Ishikawa (cell line): ENCODE measurements at regions not wholly inside any gene's neighbourhood (a gene's known extent, or its start where the extent isn't known, plus 50 kb on each side); places are given as distances from the start of the nearest gene placed in this dataset.

ENCODE experiments used
- CEBPB ChIP-seq: IDR thresholded peaks from 2 replicates; pipeline ENCODE4 v1.6.1; 2012
- CREB1 ChIP-seq: IDR thresholded peaks from 2 replicates; pipeline ENCODE4 v1.6.1; 2012; ENCODE audit warnings: low read depth
- EGR1 ChIP-seq: IDR thresholded peaks from 2 replicates; pipeline ENCODE4 v1.6.1; 2012
- EP300 ChIP-seq: IDR thresholded peaks from 2 replicates; pipeline ENCODE4 v1.6.1; 2012; ENCODE audit warnings: borderline replicate concordance
- FOXM1 ChIP-seq: IDR thresholded peaks from 2 replicates; pipeline ENCODE4 v1.6.1; 2012; ENCODE audit warnings: low read depth, borderline replicate concordance
- MAX ChIP-seq: IDR thresholded peaks from 2 replicates; pipeline ENCODE4 v1.6.1; 2012
- NFIC ChIP-seq: IDR thresholded peaks from 2 replicates; pipeline ENCODE4 v1.6.1; 2012
- RAD21 ChIP-seq: IDR thresholded peaks from 2 replicates; pipeline ENCODE4 v1.6.1; 2012; ENCODE audit warnings: low read depth
- REST ChIP-seq: IDR thresholded peaks from 2 replicates; pipeline ENCODE4 v1.6.1; 2012; ENCODE audit warnings: low read depth, mild to moderate bottlenecking
- TAF1 ChIP-seq: IDR thresholded peaks from 2 replicates; pipeline ENCODE4 v1.6.1; 2012; ENCODE audit warnings: low read depth, mild to moderate bottlenecking
- TCF12 ChIP-seq: IDR thresholded peaks from 2 replicates; pipeline ENCODE4 v1.6.1; 2012; ENCODE audit warnings: low read depth
- TEAD4 ChIP-seq: IDR thresholded peaks from 2 replicates; pipeline ENCODE4 v1.6.1; 2012
- USF1 ChIP-seq: IDR thresholded peaks from 2 replicates; pipeline ENCODE4 v1.6.1; 2012
- YY1 ChIP-seq: IDR thresholded peaks from 2 replicates; pipeline ENCODE4 v1.6.1; 2012; ENCODE audit warnings: low read depth
- ZBTB7A ChIP-seq: IDR thresholded peaks from 2 replicates; pipeline ENCODE4 v1.6.1; 2012; ENCODE audit warnings: low read depth

- TF ChIP-seq FOXM1, result no peak
- TF ChIP-seq USF1, result no peak
Observed at GRCh38 chr1:168825820-168826219, 96.8 kb upstream of the DPT start.

GRCh38 chr1:168826269-168826668 lies 97.3 kb upstream of the DPT start:
- no peak for TF ChIP-seq REST
- TF ChIP-seq EP300, result no peak
- TF ChIP-seq TAF1, result no peak
- TF ChIP-seq TCF12, result no peak
- TF ChIP-seq RAD21, result no peak
- no peak for TF ChIP-seq CEBPB
- no peak for TF ChIP-seq FOXM1
- no peak for TF ChIP-seq MAX
- TF ChIP-seq ZBTB7A, result no peak
- no peak for TF ChIP-seq NFIC
- TF ChIP-seq TEAD4, result no peak
- no peak for TF ChIP-seq CREB1
- TF ChIP-seq EGR1, result no peak
- no peak for TF ChIP-seq YY1
- TF ChIP-seq USF1, result no peak

- no peak for TF ChIP-seq REST
- TF ChIP-seq MAX, result no peak
- no peak for TF ChIP-seq CREB1
- no peak for TF ChIP-seq USF1
- no peak for TF ChIP-seq TAF1
- TF ChIP-seq ZBTB7A, result no peak
- no peak for TF ChIP-seq EGR1
Observed at GRCh38 chr1:168827557-168827956, 98.6 kb upstream of the DPT start.

GRCh38 chr1:168829876-168830275 lies 100.9 kb upstream of the DPT start:
- no peak for TF ChIP-seq EGR1
- TF ChIP-seq USF1, result no peak
- no peak for TF ChIP-seq FOXM1

GRCh38 chr1:168830562-168830961 lies 101.6 kb upstream of the DPT start:
- TF ChIP-seq TEAD4 (no peak), EP300 (no peak), YY1 (no peak), TAF1 (no peak), CEBPB (no peak), TCF12 (no peak), ZBTB7A (no peak), USF1 (no peak), FOXM1 (no peak), RAD21 (no peak), CREB1 (no peak), REST (no peak), MAX (no peak), EGR1 (no peak), NFIC (no peak)
